ENCODE measurements at regions not wholly inside any gene's neighbourhood (a gene's known extent, or its start where the extent isn't known, plus 50 kb on each side); places are given as distances from the start of the nearest gene placed in this dataset.

DNA sequence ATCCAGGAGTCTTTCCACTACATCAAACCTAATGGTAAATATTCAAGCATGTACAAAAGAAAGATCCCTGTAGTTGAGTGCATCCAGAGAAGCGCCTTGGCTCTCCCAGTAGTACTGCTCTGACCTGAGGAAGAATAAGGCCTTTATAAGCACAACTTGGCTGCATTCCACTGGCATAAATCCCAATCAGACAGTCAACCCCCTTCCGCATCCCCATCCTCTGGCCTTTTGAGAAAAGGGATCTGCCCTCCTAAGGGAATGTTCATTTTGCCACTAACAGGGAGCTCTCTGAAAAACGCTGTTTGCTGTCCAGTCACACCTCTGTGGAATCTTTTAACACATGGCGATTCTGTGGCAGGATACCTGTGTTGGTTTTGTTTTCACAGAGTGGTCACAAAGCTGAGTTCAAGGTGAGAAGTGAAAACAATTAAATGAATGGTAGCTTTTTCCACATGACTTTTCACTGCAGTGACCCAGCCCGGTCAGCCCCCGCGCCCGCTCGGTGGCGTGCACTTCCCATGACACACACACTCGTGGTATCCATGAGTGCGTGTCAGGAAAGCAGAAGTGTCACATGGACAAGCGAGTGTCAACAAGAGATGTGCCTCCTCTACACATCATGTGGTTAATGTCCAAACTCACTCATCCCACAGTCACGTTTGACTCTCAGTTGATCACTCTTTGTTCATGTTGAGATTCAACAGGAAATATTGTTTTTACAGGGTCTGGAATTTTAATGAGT is 112.2 kb upstream of the ENPP6 start (continued):
- TF ChIP-seq, protein P1, sequence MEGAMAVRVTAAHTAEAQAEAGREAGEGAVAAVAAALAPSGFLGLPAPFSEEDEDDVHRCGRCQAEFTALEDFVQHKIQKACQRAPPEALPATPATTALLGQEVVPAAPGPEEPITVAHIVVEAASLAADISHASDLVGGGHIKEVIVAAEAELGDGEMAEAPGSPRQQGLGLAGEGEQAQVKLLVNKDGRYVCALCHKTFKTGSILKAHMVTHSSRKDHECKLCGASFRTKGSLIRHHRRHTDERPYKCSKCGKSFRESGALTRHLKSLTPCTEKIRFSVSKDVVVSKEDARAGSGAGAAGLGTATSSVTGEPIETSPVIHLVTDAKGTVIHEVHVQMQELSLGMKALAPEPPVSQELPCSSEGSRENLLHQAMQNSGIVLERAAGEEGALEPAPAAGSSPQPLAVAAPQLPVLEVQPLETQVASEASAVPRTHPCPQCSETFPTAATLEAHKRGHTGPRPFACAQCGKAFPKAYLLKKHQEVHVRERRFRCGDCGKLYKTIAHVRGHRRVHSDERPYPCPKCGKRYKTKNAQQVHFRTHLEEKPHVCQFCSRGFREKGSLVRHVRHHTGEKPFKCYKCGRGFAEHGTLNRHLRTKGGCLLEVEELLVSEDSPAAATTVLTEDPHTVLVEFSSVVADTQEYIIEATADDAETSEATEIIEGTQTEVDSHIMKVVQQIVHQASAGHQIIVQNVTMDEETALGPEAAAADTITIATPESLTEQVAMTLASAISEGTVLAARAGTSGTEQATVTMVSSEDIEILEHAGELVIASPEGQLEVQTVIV (IDR thresholded peaks at IDR 0.05; ENCODE audit: borderline replicate concordance, partially characterized antibody), result no peak
- TF ChIP-seq PML (IDR thresholded peaks at IDR 0.05; ENCODE audit: low read length), result 0 out of 2 replicates have a peak, but pooled peaks have one; percentile 73
- TF ChIP-seq NBN (IDR thresholded peaks at IDR 0.05), result peak; percentile 89; the same call in 1 of the 2 replicates
- no peak for TF ChIP-seq SIN3A (IDR thresholded peaks at IDR 0.05; ENCODE audit: low read depth, low read length)
- TF ChIP-seq NR2C1 (IDR thresholded peaks at IDR 0.05), result no peak
- peak; percentile 56; the same call in 1 of the 2 replicates for TF ChIP-seq ZBED1 (IDR thresholded peaks at IDR 0.05; ENCODE audit: borderline replicate concordance)
- TF ChIP-seq, protein P2, sequence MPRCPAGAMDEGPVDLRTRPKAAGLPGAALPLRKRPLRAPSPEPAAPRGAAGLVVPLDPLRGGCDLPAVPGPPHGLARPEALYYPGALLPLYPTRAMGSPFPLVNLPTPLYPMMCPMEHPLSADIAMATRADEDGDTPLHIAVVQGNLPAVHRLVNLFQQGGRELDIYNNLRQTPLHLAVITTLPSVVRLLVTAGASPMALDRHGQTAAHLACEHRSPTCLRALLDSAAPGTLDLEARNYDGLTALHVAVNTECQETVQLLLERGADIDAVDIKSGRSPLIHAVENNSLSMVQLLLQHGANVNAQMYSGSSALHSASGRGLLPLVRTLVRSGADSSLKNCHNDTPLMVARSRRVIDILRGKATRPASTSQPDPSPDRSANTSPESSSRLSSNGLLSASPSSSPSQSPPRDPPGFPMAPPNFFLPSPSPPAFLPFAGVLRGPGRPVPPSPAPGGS (IDR thresholded peaks at IDR 0.05; ENCODE audit: borderline replicate concordance, insufficient read depth, low read depth, low read length, poor library complexity, severe bottlenecking), result peak; percentile 90
- TF ChIP-seq EED (IDR thresholded peaks at IDR 0.05; ENCODE audit: low read depth), result peak; percentile 91
- TF ChIP-seq, protein P3, sequence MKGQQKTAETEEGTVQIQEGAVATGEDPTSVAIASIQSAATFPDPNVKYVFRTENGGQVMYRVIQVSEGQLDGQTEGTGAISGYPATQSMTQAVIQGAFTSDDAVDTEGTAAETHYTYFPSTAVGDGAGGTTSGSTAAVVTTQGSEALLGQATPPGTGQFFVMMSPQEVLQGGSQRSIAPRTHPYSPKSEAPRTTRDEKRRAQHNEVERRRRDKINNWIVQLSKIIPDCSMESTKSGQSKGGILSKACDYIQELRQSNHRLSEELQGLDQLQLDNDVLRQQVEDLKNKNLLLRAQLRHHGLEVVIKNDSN (IDR thresholded peaks at IDR 0.05; ENCODE audit: borderline replicate concordance, extremely low read length, insufficient read depth, low read depth, low read length), result peak; percentile 63
- no peak for TF ChIP-seq TAF1 (IDR thresholded peaks at IDR 0.05; ENCODE audit: borderline replicate concordance, low read depth, low read length)
- TF ChIP-seq, protein P4, sequence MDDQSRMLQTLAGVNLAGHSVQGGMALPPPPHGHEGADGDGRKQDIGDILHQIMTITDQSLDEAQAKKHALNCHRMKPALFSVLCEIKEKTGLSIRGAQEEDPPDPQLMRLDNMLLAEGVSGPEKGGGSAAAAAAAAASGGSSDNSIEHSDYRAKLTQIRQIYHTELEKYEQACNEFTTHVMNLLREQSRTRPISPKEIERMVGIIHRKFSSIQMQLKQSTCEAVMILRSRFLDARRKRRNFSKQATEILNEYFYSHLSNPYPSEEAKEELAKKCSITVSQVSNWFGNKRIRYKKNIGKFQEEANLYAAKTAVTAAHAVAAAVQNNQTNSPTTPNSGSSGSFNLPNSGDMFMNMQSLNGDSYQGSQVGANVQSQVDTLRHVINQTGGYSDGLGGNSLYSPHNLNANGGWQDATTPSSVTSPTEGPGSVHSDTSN (IDR thresholded peaks at IDR 0.05; ENCODE audit: insufficient replicate concordance, low read depth, low read length), result peak; percentile 15
- TF ChIP-seq CHD2 (IDR thresholded peaks at IDR 0.05; ENCODE audit: borderline replicate concordance, low read depth, low read length), result peak; percentile 90
- peak; percentile 93; the same call in 1 of the 2 replicates for TF ChIP-seq PAX5 (IDR thresholded peaks at IDR 0.05; ENCODE audit: borderline replicate concordance, low read depth, low read length)
- TF ChIP-seq MEF2B (IDR thresholded peaks at IDR 0.05; ENCODE audit: partially characterized antibody, poor library complexity, severe bottlenecking), result peak; percentile 84
- peak; percentile 71 for TF ChIP-seq IRF4 (IDR thresholded peaks at IDR 0.05; ENCODE audit: low read depth, low read length)
- TF ChIP-seq, protein P5, sequence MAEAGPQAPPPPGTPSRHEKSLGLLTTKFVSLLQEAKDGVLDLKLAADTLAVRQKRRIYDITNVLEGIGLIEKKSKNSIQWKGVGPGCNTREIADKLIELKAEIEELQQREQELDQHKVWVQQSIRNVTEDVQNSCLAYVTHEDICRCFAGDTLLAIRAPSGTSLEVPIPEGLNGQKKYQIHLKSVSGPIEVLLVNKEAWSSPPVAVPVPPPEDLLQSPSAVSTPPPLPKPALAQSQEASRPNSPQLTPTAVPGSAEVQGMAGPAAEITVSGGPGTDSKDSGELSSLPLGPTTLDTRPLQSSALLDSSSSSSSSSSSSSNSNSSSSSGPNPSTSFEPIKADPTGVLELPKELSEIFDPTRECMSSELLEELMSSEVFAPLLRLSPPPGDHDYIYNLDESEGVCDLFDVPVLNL (IDR thresholded peaks at IDR 0.05; ENCODE audit: low read depth, low read length), result no peak
- TF ChIP-seq, protein P6, sequence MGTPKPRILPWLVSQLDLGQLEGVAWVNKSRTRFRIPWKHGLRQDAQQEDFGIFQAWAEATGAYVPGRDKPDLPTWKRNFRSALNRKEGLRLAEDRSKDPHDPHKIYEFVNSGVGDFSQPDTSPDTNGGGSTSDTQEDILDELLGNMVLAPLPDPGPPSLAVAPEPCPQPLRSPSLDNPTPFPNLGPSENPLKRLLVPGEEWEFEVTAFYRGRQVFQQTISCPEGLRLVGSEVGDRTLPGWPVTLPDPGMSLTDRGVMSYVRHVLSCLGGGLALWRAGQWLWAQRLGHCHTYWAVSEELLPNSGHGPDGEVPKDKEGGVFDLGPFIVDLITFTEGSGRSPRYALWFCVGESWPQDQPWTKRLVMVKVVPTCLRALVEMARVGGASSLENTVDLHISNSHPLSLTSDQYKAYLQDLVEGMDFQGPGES (IDR thresholded peaks at IDR 0.05), result no peak
- no peak for TF ChIP-seq RBBP5 (conservative IDR thresholded peaks at IDR 0.05)
- TF ChIP-seq ZSCAN29 (IDR thresholded peaks at IDR 0.05), result 0 out of 2 replicates have a peak, but pooled peaks have one; percentile 6
- no peak for TF ChIP-seq KAT2A (conservative IDR thresholded peaks at IDR 0.05; ENCODE audit: control insufficient read depth, low read depth, low read length)
- TF ChIP-seq SMAD1 (IDR thresholded peaks at IDR 0.05; ENCODE audit: low read depth, partially characterized antibody), result peak; percentile 77
- peak; percentile 95 for TF ChIP-seq GATAD2B (conservative IDR thresholded peaks at IDR 0.05; ENCODE audit: low read depth)
